ENCODE measurements at regions not wholly inside any gene's neighbourhood (a gene's known extent, or its start where the extent isn't known, plus 50 kb on each side); places are given as distances from the start of the nearest gene placed in this dataset.

GRCh38 chr9:101915482-101915881 lies 177.0 kb upstream of the GRIN3A start:
- no peaks in the 10 kb centered on the region for H3K4me1 ChIP-seq
- no peaks in the 10 kb centered on the region for H3K9me3 ChIP-seq
- no peak overlapping the region for H3K9ac ChIP-seq
- H3K4me3 ChIP-seq: no peak overlapping the region
- H3K27me3 ChIP-seq: no peaks in the 10 kb centered on the region
- no peak for TF ChIP-seq Cebpa-rat (IDR thresholded peaks at IDR 0.05)
- no peaks in the 10 kb centered on the region for H4K20me1 ChIP-seq
- no peaks in the 10 kb centered on the region for H3K36me3 ChIP-seq
- no peak overlapping the region for H3K4me2 ChIP-seq
- H3K27ac ChIP-seq: no peak overlapping the region

- Histone ChIP-seq H3K36me3 (no peaks in the 10 kb centered on the region), H3K27ac (no peak overlapping the region), H3K27me3 (no peaks in the 10 kb centered on the region), H3K4me2 (no peak overlapping the region), H3K9ac (no peak overlapping the region), H3K4me1 (no peaks in the 10 kb centered on the region), H3K9me3 (0 out of 2 replicates have a peak, but pooled peaks cover 4% of the 10 kb centered on the region), H4K20me1 (no peaks in the 10 kb centered on the region), H3K4me3 (no peak overlapping the region)
- TF ChIP-seq Cebpa-rat (IDR thresholded peaks at IDR 0.05): no peak
These were observed 174.3 kb upstream of the GRIN3A start for GRCh38 chr9:101912698-101913097.

GRCh38 chr9:101907466-101907865 lies 169.0 kb upstream of the GRIN3A start:
- H3K4me3 ChIP-seq: no peak overlapping the region
- no peaks in the 10 kb centered on the region for H3K36me3 ChIP-seq
- H3K27ac ChIP-seq: no peak overlapping the region
- no peak overlapping the region for H3K4me2 ChIP-seq
- no peaks in the 10 kb centered on the region for H3K27me3 ChIP-seq
- H3K9me3 ChIP-seq: 0 out of 2 replicates have a peak, but pooled peaks cover 4% of the 10 kb centered on the region
- TF ChIP-seq Cebpa-rat (IDR thresholded peaks at IDR 0.05): no peak
- H3K9ac ChIP-seq: no peak overlapping the region
- H3K4me1 ChIP-seq: no peaks in the 10 kb centered on the region
- H4K20me1 ChIP-seq: no peaks in the 10 kb centered on the region

- Histone ChIP-seq H3K4me3 (no peak overlapping the region), H3K9ac (no peak overlapping the region), H3K4me1 (no peaks in the 10 kb centered on the region), H3K4me2 (no peak overlapping the region), H4K20me1 (no peaks in the 10 kb centered on the region), H3K9me3 (0 out of 2 replicates have a peak, but pooled peaks cover 4% of the 10 kb centered on the region), H3K27me3 (no peaks in the 10 kb centered on the region), H3K27ac (no peak overlapping the region), H3K36me3 (no peaks in the 10 kb centered on the region)
- no peak for TF ChIP-seq Cebpa-rat (IDR thresholded peaks at IDR 0.05)
These were observed 166.4 kb upstream of the GRIN3A start for GRCh38 chr9:101904845-101905244.

GRCh38 chr9:101902051-101902450 lies 163.6 kb upstream of the GRIN3A start:
- H3K27me3 ChIP-seq: no peaks in the 10 kb centered on the region
- H3K9ac ChIP-seq: no peak overlapping the region
- no peaks in the 10 kb centered on the region for H3K4me1 ChIP-seq
- H4K20me1 ChIP-seq: no peaks in the 10 kb centered on the region
- H3K36me3 ChIP-seq: no peaks in the 10 kb centered on the region
- TF ChIP-seq Cebpa-rat (IDR thresholded peaks at IDR 0.05): no peak
- no peak overlapping the region for H3K27ac ChIP-seq
- H3K4me3 ChIP-seq: no peak overlapping the region
- no peak overlapping the region for H3K4me2 ChIP-seq
- H3K9me3 ChIP-seq: no peaks in the 10 kb centered on the region

GRCh38 chr9:101897196-101897595 lies 158.7 kb upstream of the GRIN3A start:
- H3K4me1 ChIP-seq: 0 out of 2 replicates have a peak, but pooled peaks cover 6% of the 10 kb centered on the region
- H3K4me3 ChIP-seq: no peak overlapping the region
- no peak for TF ChIP-seq Cebpa-rat (IDR thresholded peaks at IDR 0.05)

GRCh38 chr9:101893661-101894646 lies 155.5 kb upstream of the GRIN3A start:
- Histone ChIP-seq H4K20me1 (no peaks in the 10 kb centered on the region), H3K4me3 (no peak overlapping the region), H3K9ac (no peak overlapping the region), H3K36me3 (no peaks in the 10 kb centered on the region), H3K27me3 (no peaks in the 10 kb centered on the region), H3K9me3 (no peaks in the 10 kb centered on the region), H3K27ac (no peak overlapping the region), H3K4me2 (no peak overlapping the region), H3K4me1 (0 out of 2 replicates have a peak, but pooled peaks cover 6% of the 10 kb centered on the region)
- no peak for TF ChIP-seq Cebpa-rat (IDR thresholded peaks at IDR 0.05)

More at GRCh38 chr9:101897196-101897595, 158.7 kb upstream of the GRIN3A start:
- H3K36me3 ChIP-seq: no peaks in the 10 kb centered on the region
- H3K4me2 ChIP-seq: no peak overlapping the region
- H3K9ac ChIP-seq: no peak overlapping the region
- H3K27me3 ChIP-seq: no peaks in the 10 kb centered on the region
- H4K20me1 ChIP-seq: no peaks in the 10 kb centered on the region
- H3K9me3 ChIP-seq: no peaks in the 10 kb centered on the region
- no peak overlapping the region for H3K27ac ChIP-seq

GRCh38 chr9:101881508-101881907 lies 143.1 kb upstream of the GRIN3A start:
- Histone ChIP-seq H4K20me1 (no peaks in the 10 kb centered on the region), H3K9me3 (no peaks in the 10 kb centered on the region), H3K27ac (no peak overlapping the region), H3K4me2 (no peak overlapping the region), H3K27me3 (no peaks in the 10 kb centered on the region), H3K9ac (no peak overlapping the region), H3K4me3 (no peak overlapping the region), H3K4me1 (no peaks in the 10 kb centered on the region), H3K36me3 (no peaks in the 10 kb centered on the region)
- TF ChIP-seq Cebpa-rat (IDR thresholded peaks at IDR 0.05): no peak

- Histone ChIP-seq H3K27me3 (no peaks in the 10 kb centered on the region), H3K4me1 (no peaks in the 10 kb centered on the region), H4K20me1 (no peaks in the 10 kb centered on the region), H3K9ac (no peak overlapping the region), H3K4me3 (no peak overlapping the region), H3K4me2 (no peak overlapping the region), H3K9me3 (no peaks in the 10 kb centered on the region), H3K27ac (no peak overlapping the region), H3K36me3 (no peaks in the 10 kb centered on the region)
- no peak for TF ChIP-seq Cebpa-rat (IDR thresholded peaks at IDR 0.05)
These were observed 142.4 kb upstream of the GRIN3A start for GRCh38 chr9:101880846-101881245.

GRCh38 chr9:101878734-101879133 lies 140.3 kb upstream of the GRIN3A start:
- TF ChIP-seq Cebpa-rat (IDR thresholded peaks at IDR 0.05): no peak
- Histone ChIP-seq H3K4me1 (no peaks in the 10 kb centered on the region), H3K36me3 (no peaks in the 10 kb centered on the region), H3K4me2 (no peak overlapping the region), H3K4me3 (no peak overlapping the region), H3K9me3 (no peaks in the 10 kb centered on the region), H3K27ac (no peak overlapping the region), H3K9ac (no peak overlapping the region), H3K27me3 (no peaks in the 10 kb centered on the region), H4K20me1 (no peaks in the 10 kb centered on the region)

All from BLaER1 (cell line).